ENCODE measurements at regions not wholly inside any gene's neighbourhood (a gene's known extent, or its start where the extent isn't known, plus 50 kb on each side); places are given as distances from the start of the nearest gene placed in this dataset.

DNA sequence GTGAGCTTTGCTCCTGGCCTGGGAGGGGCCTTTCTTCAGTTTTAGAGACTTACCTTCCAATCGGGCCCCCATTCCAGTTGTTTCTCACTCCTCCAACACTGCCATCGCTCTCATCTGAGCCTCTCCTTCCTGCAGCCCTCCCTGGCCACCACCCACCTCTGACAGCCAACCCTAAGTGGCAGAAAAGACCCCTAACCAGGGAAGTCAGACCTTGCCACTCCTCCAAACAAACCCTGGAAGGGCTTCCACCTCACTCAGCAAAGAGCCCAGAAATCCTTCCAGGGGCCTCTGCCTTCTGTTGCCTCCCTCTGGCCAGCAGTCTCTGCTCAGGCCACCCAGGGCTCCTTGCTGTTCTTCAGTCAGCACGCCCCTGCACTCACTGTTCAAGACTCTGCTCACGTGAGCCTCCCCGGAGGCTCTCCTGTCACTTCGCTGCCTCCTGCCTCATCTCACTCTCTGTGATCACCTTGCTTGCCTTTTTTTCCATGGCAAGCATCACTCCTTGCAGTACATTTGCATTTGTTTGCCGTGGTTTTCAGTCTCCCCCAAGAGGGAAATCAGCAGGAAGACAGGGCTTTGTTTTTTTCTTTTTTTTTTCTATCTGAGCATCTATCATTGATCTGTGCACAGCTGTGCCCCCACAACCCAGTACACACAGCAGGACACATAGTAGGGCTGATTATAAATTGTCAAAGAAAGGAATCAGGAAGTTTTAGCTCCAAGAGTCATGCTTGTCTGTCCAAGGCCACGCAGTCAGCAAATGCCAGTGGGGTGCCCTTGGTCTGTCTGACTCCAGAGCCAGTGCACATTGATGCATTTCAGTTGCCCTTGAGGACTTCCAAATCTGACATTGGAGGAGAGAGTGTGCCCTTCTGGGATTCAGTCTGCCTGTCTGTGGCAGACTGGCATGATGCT lies 83.9 kb downstream of the INHBB start:
- TF ChIP-seq, protein P1, sequence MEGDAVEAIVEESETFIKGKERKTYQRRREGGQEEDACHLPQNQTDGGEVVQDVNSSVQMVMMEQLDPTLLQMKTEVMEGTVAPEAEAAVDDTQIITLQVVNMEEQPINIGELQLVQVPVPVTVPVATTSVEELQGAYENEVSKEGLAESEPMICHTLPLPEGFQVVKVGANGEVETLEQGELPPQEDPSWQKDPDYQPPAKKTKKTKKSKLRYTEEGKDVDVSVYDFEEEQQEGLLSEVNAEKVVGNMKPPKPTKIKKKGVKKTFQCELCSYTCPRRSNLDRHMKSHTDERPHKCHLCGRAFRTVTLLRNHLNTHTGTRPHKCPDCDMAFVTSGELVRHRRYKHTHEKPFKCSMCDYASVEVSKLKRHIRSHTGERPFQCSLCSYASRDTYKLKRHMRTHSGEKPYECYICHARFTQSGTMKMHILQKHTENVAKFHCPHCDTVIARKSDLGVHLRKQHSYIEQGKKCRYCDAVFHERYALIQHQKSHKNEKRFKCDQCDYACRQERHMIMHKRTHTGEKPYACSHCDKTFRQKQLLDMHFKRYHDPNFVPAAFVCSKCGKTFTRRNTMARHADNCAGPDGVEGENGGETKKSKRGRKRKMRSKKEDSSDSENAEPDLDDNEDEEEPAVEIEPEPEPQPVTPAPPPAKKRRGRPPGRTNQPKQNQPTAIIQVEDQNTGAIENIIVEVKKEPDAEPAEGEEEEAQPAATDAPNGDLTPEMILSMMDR (IDR thresholded peaks at IDR 0.05) = no peak
- TF ChIP-seq POLR2A (IDR thresholded peaks at IDR 0.05) = no peak

All from heart left ventricle (tissue), 13 donors.